IMR-90 (cell line): ENCODE measurements at regions not wholly inside any gene's neighbourhood (a gene's known extent, or its start where the extent isn't known, plus 50 kb on each side); places are given as distances from the start of the nearest gene placed in this dataset.

Source experiments
- BHLHE40 ChIP-seq: fragments of 150-350 bp; IDR thresholded peaks from 2 replicates; pipeline ENCODE4 v1.6.1; 2016; ENCODE audit warnings: mild to moderate bottlenecking, low read depth, low read length
- CEBPB ChIP-seq: IDR thresholded peaks from 2 replicates; pipeline ENCODE4 v1.6.1; 2012; ENCODE audit warnings: low read depth, low read length, improper control_type of control experiment
- CTCF ChIP-seq: conservative IDR thresholded peaks from 2 replicates; pipeline ENCODE4 v1.5.1; 2012; ENCODE audit warnings: mild to moderate bottlenecking, low read depth, low read length, improper control_type of control experiment
- POLR2A ChIP-seq: IDR thresholded peaks from 2 replicates; pipeline ENCODE4 v1.6.1; 2012; ENCODE audit warnings: mild to moderate bottlenecking, low read depth, low read length
- RCOR1 ChIP-seq: IDR thresholded peaks from 2 replicates; pipeline ENCODE4 v1.6.1; 2012; ENCODE audit warnings: mild to moderate bottlenecking, low read length, improper control_type of control experiment; ENCODE audit not compliant: insufficient replicate concordance
- RFX5 ChIP-seq: IDR thresholded peaks from 2 replicates; pipeline ENCODE4 v1.8.0; 2012; ENCODE audit warnings: low read depth, mild to moderate bottlenecking, low read length, moderate library complexity
- SMC3 ChIP-seq: fragments of 150-350 bp; IDR thresholded peaks from 2 replicates; pipeline ENCODE4 v1.6.1; 2016; ENCODE audit warnings: low read depth, mild to moderate bottlenecking, antibody characterized with exemption, low read length, moderate library complexity

- TF ChIP-seq CTCF (no peak), SMC3 (no peak), CEBPB (no peak), POLR2A (no peak), RCOR1 (no peak), BHLHE40 (no peak), RFX5 (no peak)
Observed at GRCh38 chr5:92504346-92504745, 1076.7 kb downstream of the NR2F1-AS1 start.
